KBM-7 (cell line): ENCODE measurements at regions not wholly inside any gene's neighbourhood (a gene's known extent, or its start where the extent isn't known, plus 50 kb on each side); places are given as distances from the start of the nearest gene placed in this dataset.
A peak's percentile ranks its signal among the peaks of the same experiment; 100 is the strongest.

Experiments
- DNase-seq: peaks from one replicate; pipeline ENCODE4 v3.0.0-alpha.2; 2015
- in situ Hi-C: fragments of 300-500 bp; cut with MboI; formaldehyde crosslinking; loops from 2 replicates; pipeline ENCODE4 v1.14.3; 2020; ENCODE audit warnings: low sequenced_read_pairs, low pct_unique_long_range_greater_than_20kb, mixed read lengths

- DNase-seq = no peak
- in situ Hi-C loops = no loop called here
Measured at GRCh38 chr2:43131890-43132682, 94.3 kb downstream of the ZFP36L2 start.

- in situ Hi-C loops = no loop called here
- DNase-seq = peak; percentile 96
Measured at GRCh38 chr2:43131051-43131889, 95.1 kb downstream of the ZFP36L2 start.

GRCh38 chr2:43130548-43130875, 95.9 kb downstream of the ZFP36L2 start:
- in situ Hi-C loops = no loop called here
- DNase-seq = no peak

GRCh38 chr2:43129676-43130547, 96.5 kb downstream of the ZFP36L2 start:
- DNase-seq = peak; percentile 51
- in situ Hi-C loops = no loop called here

- no peak for DNase-seq
- in situ Hi-C loops = no loop called here
Measured at GRCh38 chr2:43128559-43128955, 97.8 kb downstream of the ZFP36L2 start.

GRCh38 chr2:43127941-43128558, 98.4 kb downstream of the ZFP36L2 start:
- no peak for DNase-seq
- in situ Hi-C loops = no loop called here

- in situ Hi-C loops = no loop called here
- DNase-seq = peak; percentile 81
Measured at GRCh38 chr2:43127208-43127940, 99.0 kb downstream of the ZFP36L2 start.

GRCh38 chr2:43126817-43127207, 99.6 kb downstream of the ZFP36L2 start:
- in situ Hi-C loops = no loop called here
- DNase-seq = no peak

- DNase-seq = no peak
- in situ Hi-C loops = no loop called here
Measured at GRCh38 chr2:43125090-43125998, 101.1 kb downstream of the ZFP36L2 start.

- no peak for DNase-seq
- in situ Hi-C loops = loop anchor here (25.0 kb wide), 1 partner anchor 363 kb away; no protein-coding TSS in a partner anchor
Measured at GRCh38 chr2:43124687-43125057, 101.7 kb downstream of the ZFP36L2 start.

- no peak for DNase-seq
- in situ Hi-C loops = loop anchor here (25.0 kb wide), 1 partner anchor 363 kb away; no protein-coding TSS in a partner anchor
Measured at GRCh38 chr2:43123981-43124686, 102.3 kb downstream of the ZFP36L2 start.

GRCh38 chr2:43123486-43123885, 102.9 kb downstream of the ZFP36L2 start:
- in situ Hi-C loops = loop anchor here (25.0 kb wide), 1 partner anchor 364 kb away; no protein-coding TSS in a partner anchor
- no peak for DNase-seq

GRCh38 chr2:43123028-43123427, 103.4 kb downstream of the ZFP36L2 start:
- in situ Hi-C loops = loop anchor here (25.0 kb wide), 1 partner anchor 364 kb away; no protein-coding TSS in a partner anchor
- no peak for DNase-seq

- DNase-seq = no peak
Measured at GRCh38 chr2:43121580-43122314, 104.7 kb downstream of the ZFP36L2 start.

GRCh38 chr2:43119303-43119702, 107.1 kb downstream of the ZFP36L2 start:
- in situ Hi-C loops = loop anchor here (25.0 kb wide), 1 partner anchor 368 kb away; no protein-coding TSS in a partner anchor
- DNase-seq = no peak

More at GRCh38 chr2:43121580-43122314, 104.7 kb downstream of the ZFP36L2 start:
- in situ Hi-C loops = loop anchor here (25.0 kb wide), 1 partner anchor 366 kb away; no protein-coding TSS in a partner anchor
